ENCODE measurements at regions not wholly inside any gene's neighbourhood (a gene's known extent, or its start where the extent isn't known, plus 50 kb on each side); places are given as distances from the start of the nearest gene placed in this dataset.
"Not testable (repeated sequence)": the region's sequence is repeated elsewhere in the genome, so short reads cannot be mapped to it uniquely, and the experiment has no call there.

- DNase-seq (no peak), ATAC-seq (no peak)
These were observed 211.4 kb downstream of the DEPDC1B start for GRCh38 chr5:60488466-60489130.

DNA sequence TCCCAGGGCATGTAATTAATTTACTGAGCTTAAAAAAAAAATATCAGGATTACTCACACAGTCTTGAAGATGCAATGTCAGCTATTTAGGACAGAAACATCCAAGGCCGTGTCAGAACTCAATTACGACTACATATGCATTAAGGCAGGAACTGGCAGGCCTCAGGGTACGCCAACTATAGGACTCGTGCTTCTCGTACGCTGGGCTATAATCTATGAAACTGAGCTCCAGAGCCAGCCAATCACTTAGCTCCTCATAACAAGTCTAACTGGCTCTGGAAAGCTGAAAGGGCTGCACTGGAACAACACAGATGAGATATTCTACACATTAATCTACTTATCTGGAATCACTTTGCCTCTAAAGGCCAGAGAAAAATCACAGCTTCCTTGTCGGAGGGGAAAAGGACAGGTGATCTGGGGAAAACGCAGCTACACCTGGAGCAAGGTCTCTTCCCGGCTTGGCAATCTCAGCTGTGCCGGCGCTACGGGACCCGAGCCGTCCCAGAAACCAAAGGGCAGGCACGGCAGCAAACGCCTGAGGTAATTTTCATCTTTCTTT, 212.0 kb downstream of the DEPDC1B start:
- no peak for ATAC-seq
- no peak for DNase-seq

DNA sequence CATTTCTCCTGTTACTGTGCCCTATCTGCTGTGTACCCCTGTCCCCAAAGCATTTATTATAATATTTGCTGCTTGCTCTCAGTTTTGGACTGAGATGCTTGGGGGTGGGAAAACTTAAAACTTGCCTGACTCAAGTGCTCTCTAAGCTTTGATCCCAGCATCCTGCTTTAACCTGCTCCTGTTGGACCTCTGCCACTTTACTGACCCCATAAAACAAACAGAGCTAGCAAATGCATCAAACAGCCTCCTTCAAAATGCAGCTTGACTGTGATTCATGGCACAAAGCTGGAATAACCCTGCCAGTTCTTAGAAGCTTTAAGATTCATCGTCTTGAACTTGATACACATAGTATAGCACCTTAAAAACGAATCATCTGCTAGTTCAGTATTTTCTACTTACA, 212.5 kb downstream of the DEPDC1B start:
- ATAC-seq (no peak), DNase-seq (no peak)

DNA sequence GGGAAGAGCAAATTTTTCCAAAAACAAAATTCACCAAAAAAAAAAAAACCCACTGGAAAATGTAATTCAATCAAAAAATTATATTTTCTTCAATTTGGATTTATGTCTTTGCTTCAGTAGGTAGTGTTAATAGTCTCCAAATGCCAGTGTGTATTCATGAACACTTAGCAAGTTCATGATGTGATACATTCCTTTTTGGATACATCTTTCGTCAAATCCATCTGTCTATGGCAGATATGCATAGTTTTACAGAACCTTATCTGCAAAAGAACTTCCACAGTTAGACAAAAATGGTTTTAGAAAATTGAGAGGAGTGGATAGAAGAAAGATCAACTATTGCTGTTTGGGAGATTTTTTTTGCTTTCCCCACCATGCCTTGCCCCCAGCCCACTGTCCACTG, 214.6 kb downstream of the DEPDC1B start:
- DNase-seq (no peak), ATAC-seq (no peak)

GRCh38 chr5:60483050-60483449, 216.9 kb downstream of the DEPDC1B start:
- no peak for DNase-seq
- ATAC-seq = no peak

- DNase-seq (no peak), ATAC-seq (no peak)
These were observed 217.7 kb downstream of the DEPDC1B start for GRCh38 chr5:60482301-60482700.

DNA sequence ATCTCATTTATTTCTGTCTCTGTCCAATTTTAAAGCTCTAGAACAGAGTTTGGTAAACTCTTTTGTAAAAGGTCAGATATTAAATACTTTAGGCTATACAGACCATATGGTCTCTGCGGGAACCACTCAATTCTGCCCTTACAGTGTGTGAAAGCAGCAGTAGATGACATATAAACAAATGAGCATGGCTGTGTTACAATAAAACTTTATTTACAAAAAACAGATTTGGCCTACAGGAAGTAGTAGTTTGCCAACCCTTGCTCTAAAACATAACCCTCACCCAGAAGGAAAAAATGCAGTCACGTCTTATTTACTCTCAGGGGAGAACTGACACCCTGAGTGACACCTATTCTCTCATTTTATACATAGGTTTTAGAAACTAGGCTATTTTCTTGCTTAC, 220.4 kb downstream of the DEPDC1B start:
- ATAC-seq = no peak

DNA sequence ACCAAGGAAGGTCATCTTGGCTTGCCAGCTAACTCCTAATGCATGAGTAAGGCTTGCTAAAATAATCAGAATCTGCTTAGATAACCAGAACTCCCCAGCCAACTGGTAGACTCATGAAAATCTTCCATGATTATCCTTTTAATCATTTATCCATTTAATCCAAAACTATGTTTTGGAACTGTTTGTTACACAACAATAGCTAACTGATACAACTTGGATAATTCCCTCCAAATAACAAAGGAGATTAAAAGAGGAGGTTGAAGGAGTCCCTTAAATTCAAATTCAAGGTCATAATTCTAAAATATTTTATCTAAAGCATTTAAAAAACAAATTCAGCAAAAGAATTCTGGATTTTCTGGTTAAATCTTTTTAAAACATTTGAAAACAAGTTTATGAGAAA, 222.1 kb downstream of the DEPDC1B start:
- DNase-seq (no peak), ATAC-seq (no peak)

More for the DNA sequence above, 220.4 kb downstream of the DEPDC1B start:
- no peak for DNase-seq

- DNase-seq (no peak), ATAC-seq (no peak)
These were observed 226.3 kb downstream of the DEPDC1B start for GRCh38 chr5:60473654-60474053.

GRCh38 chr5:60473027-60473426, 226.9 kb downstream of the DEPDC1B start:
- not testable (repeated sequence) for ATAC-seq

GRCh38 chr5:60470881-60471280, 229.1 kb downstream of the DEPDC1B start:
- no peak for DNase-seq
- ATAC-seq = no peak

More at GRCh38 chr5:60473027-60473426, 226.9 kb downstream of the DEPDC1B start:
- not testable (repeated sequence) for DNase-seq

- no peak for ATAC-seq
- DNase-seq = no peak
These were observed 230.7 kb downstream of the DEPDC1B start for GRCh38 chr5:60469286-60469685.

DNA sequence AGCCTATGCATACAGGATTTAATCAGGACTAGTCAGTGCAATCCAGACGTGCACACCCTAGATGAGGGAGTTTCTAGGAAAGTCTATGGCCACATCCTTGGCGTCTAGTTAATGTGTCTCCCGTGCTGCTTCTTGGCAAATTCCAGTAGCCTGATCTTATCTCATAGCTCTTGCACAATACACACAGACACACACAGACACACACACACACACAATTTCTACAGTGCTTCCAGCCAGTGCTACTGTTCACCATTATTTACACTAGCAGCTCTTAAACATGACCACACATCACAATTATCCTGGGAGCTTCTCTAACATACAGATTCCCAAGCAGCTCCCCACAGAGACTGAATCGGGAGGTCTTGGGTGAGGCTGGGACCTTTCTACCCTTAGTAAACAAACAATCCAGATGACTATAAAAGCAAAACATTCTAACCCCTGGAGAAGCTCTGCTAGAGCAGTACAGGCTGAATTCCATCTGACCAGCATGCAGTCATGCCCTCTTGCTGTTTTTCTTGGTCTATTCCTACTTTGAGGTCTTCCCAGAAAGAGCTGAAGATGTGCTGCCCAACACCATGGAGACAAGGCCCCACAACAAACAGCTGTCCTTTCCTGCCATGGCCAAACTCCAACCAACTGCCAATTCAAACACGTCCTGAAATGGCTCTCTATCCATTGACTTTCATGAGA, 236.6 kb downstream of the DEPDC1B start:
- ATAC-seq = no peak

GRCh38 chr5:60458666-60459065, 241.3 kb downstream of the DEPDC1B start:
- no peak for ATAC-seq
- DNase-seq = no peak

More for the DNA sequence above, 236.6 kb downstream of the DEPDC1B start:
- DNase-seq = no peak

DNA sequence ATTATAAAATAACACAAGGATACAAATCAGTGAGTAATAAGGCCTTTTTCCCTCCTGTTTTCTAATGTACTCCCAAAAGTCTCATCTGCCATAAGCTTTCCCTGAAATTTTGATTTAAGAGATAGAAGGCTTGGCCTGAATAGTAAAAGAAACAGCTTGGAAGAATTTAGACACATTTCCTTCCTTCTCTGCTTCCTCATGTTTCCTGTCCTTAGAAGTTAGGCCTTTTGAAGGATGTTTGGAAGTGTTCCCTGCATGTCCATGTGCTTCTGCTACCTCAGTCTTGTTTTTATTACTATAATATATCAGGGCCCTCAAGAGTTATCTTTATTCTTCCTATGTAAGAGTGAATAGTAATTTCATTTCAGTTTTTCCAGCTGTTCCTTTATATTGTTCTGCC, 242.7 kb downstream of the DEPDC1B start:
- ATAC-seq = no peak
- DNase-seq = no peak

GRCh38 chr5:60455589-60455988, 244.4 kb downstream of the DEPDC1B start:
- ATAC-seq (no peak), DNase-seq (no peak)

DNA sequence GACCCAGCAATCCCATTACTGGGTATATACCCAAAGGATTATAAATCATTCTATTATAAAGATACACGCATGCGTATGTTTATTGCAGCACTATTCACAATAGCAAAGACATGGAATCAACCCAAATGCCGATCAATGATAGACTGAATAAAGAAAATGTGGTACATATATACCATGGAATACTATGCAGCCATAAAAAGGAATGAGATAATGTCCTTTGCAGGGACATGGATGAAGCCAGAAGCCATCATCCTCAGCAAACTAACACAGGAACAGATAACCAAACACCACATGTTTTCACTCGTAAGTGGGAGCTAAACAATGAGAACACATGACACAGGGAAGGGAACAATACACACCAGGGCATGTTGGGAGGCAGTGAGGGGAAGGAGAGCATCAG, 245.7 kb downstream of the DEPDC1B start:
- not testable (repeated sequence) for ATAC-seq, DNase-seq

GRCh38 chr5:60453186-60453976, 246.6 kb downstream of the DEPDC1B start:
- DNase-seq (no peak), ATAC-seq (no peak)

DNA sequence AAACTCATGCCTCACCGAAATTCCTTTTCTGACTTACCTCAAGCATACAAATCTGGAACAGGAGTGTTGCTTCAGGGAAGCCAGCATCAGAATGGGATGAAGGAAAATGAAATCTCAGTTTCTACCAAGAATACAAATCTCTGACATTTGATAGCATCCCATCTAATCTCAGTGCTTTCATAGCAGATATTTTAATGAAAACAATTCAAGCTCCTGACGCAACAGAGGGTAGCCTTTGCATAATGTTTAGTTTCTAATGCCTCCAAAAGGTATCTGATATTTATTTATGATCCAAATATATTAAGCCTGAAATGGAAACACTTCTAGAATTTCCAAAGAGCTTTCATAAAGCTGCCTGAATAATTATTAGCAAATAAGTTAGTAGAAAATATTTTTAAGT, 251.4 kb downstream of the DEPDC1B start:
- DNase-seq (no peak), ATAC-seq (no peak)

GRCh38 chr5:60447488-60447920, 252.5 kb downstream of the DEPDC1B start:
- no peak for DNase-seq
- ATAC-seq = no peak

DNA sequence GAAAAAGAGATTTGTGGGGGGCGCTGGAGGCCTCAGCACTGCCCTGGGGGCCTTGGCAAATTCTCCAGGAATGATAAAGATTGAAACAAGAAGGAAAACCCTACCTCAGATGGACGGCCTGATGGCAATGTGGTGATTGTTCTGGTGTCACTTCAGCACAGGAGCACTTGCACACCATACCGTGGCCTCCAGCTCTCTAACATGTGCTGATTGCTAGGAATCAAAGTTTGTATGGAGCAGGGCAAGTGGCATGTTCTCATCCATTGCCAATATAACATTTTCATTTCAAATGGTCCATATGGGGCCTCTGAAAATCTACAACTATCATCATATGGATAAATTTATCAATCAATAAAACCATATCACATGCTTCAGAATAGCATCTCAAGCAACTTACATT, 253.0 kb downstream of the DEPDC1B start:
- ATAC-seq = no peak
- DNase-seq = no peak

DNA sequence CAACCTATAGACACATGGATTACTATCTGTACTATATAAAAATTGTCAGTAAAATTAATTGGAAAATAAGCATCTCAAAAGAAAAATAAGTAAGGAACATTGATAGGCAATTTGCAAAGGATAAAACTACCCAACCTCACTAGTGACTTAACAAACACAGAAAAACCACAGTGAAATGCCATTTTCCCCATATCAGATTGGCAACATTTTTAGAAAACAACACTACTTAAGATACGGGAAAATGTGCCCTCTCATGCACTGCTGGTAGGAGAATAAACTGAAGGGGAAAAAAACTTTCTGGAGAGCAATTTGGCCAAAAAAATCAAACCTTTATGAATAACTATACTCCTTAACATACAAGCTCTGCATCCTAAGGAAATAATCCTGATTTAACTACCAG, 254.0 kb downstream of the DEPDC1B start:
- no peak for DNase-seq

GRCh38 chr5:60445427-60445826, 254.5 kb downstream of the DEPDC1B start:
- ATAC-seq = no peak
- no peak for DNase-seq

More for the DNA sequence above, 254.0 kb downstream of the DEPDC1B start:
- no peak for ATAC-seq

Data from stimulated activated naive CD8-positive, alpha-beta T cell treated with anti-CD3 and anti-CD28 coated beads, Interleukin-15, Interleukin-2, amounts not matched to agents 100 U/mL and 50 U/mL, for 24 hours (primary cell).